ENCODE measurements at regions not wholly inside any gene's neighbourhood (a gene's known extent, or its start where the extent isn't known, plus 50 kb on each side); places are given as distances from the start of the nearest gene placed in this dataset.
"Not testable (repeated sequence)": the region's sequence is repeated elsewhere in the genome, so short reads cannot be mapped to it uniquely, and the experiment has no call there.

- no peak for DNase-seq
These were observed 862.7 kb downstream of the NCAM2 start for GRCh38 chr21:21860888-21861287.

GRCh38 chr21:21864321-21864840, 866.2 kb downstream of the NCAM2 start:
- no peak for DNase-seq

GRCh38 chr21:21897275-21897883, 899.2 kb downstream of the NCAM2 start:
- no peak for DNase-seq

GRCh38 chr21:21898801-21899200, 900.6 kb downstream of the NCAM2 start:
- no peak for DNase-seq

- not testable (repeated sequence) for DNase-seq
These were observed 904.2 kb downstream of the NCAM2 start for GRCh38 chr21:21902416-21902815.

GRCh38 chr21:21907271-21907670, 909.1 kb downstream of the NCAM2 start:
- DNase-seq = no peak

GRCh38 chr21:21915816-21916215, 917.6 kb downstream of the NCAM2 start:
- DNase-seq = no peak

GRCh38 chr21:21921410-21922232, 923.4 kb downstream of the NCAM2 start:
- DNase-seq = no peak

- DNase-seq = no peak
These were observed 931.0 kb downstream of the NCAM2 start for GRCh38 chr21:21929226-21929625.

- no peak for DNase-seq
These were observed 931.6 kb downstream of the NCAM2 start for GRCh38 chr21:21929789-21930188.

GRCh38 chr21:21952566-21952965, 954.4 kb downstream of the NCAM2 start:
- no peak for DNase-seq

- no peak for DNase-seq
These were observed 957.0 kb downstream of the NCAM2 start for GRCh38 chr21:21955204-21955603.

GRCh38 chr21:21957490-21957889, 959.3 kb downstream of the NCAM2 start:
- DNase-seq = no peak

GRCh38 chr21:21963911-21964310, 965.7 kb downstream of the NCAM2 start:
- no peak for DNase-seq

GRCh38 chr21:21968810-21969209, 970.6 kb downstream of the NCAM2 start:
- no peak for DNase-seq

- no peak for DNase-seq
These were observed 971.0 kb downstream of the NCAM2 start for GRCh38 chr21:21969211-21969610.

GRCh38 chr21:21971384-21971783, 973.2 kb downstream of the NCAM2 start:
- no peak for DNase-seq

GRCh38 chr21:21973806-21974205, 975.6 kb downstream of the NCAM2 start:
- DNase-seq = no peak

GRCh38 chr21:21996891-21997290, 998.7 kb downstream of the NCAM2 start:
- DNase-seq = no peak

GRCh38 chr21:21997390-21998333, 999.5 kb downstream of the NCAM2 start:
- DNase-seq = no peak

- DNase-seq = no peak
These were observed 1021.6 kb downstream of the NCAM2 start for GRCh38 chr21:22019766-22020165.

GRCh38 chr21:22020221-22020620, 1022.0 kb downstream of the NCAM2 start:
- no peak for DNase-seq

- not testable (repeated sequence) for DNase-seq
These were observed 1025.7 kb downstream of the NCAM2 start for GRCh38 chr21:22023896-22024295.

Measured in CD4-positive, alpha-beta T cell treated with Interferon gamma for 1 hour (primary cell).